Esophagus muscularis mucosa (tissue), 3 donors: ENCODE measurements at regions not wholly inside any gene's neighbourhood (a gene's known extent, or its start where the extent isn't known, plus 50 kb on each side); places are given as distances from the start of the nearest gene placed in this dataset.

Experiments used
- CTCF ChIP-seq, 3 experiments: fragments of 200-600 bp in 2 of 3; fragments of 450-650 bp in 1 of 3; sonication (generic) in 2 of 3; IDR thresholded peaks; one replicate each; pipeline ENCODE4 v1.5.1; 2017 to 2019; ENCODE audit warnings: antibody characterized with exemption in 3 of 3, mild to moderate bottlenecking in 2 of 3, moderate library complexity in 1 of 3
- POLR2A ChIP-seq: fragments of 450-650 bp; IDR thresholded peaks from one replicate; pipeline ENCODE4 v1.6.1; 2017; ENCODE audit warnings: antibody characterized with exemption, moderate library complexity, mild to moderate bottlenecking, low read depth

DNA sequence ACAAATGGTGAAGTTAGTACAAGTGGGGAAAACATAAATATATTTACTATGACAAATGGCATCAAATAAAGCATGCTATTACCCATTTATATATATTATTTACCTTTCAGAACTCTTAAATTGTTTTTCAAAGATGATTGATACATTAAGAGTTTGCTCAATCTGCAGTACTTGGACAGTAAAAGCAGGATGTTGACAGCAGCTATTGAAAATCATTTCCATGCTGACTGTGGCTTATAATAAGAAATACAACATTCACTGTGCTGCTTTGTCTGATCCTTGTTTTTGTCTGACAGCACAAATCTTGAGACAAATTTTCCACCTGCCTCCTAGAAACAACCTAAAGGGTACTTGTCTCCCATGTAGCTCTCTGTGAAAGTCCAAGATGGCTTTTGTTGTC is 134.1 kb upstream of the FAT1 start:
- TF ChIP-seq CTCF (IDR thresholded peaks at IDR 0.05): no peak
- TF ChIP-seq POLR2A: no peak
